ENCODE measurements at regions not wholly inside any gene's neighbourhood (a gene's known extent, or its start where the extent isn't known, plus 50 kb on each side); places are given as distances from the start of the nearest gene placed in this dataset.

GRCh38 chr9:29659736-29660135 lies 2086.5 kb upstream of the C9orf72 start:
- no peak for DNase-seq

- DNase-seq, result no peak
Measured at GRCh38 chr9:29668732-29669131, 2095.5 kb upstream of the C9orf72 start.

GRCh38 chr9:29669613-29670012 lies 2096.3 kb upstream of the C9orf72 start:
- DNase-seq, result no peak

- DNase-seq, result no peak
Measured at GRCh38 chr9:29685531-29685930, 2112.2 kb upstream of the C9orf72 start.

- DNase-seq, result no peak
Measured at GRCh38 chr9:29691145-29691544, 2117.9 kb upstream of the C9orf72 start.

GRCh38 chr9:29691758-29692407 lies 2118.6 kb upstream of the C9orf72 start:
- DNase-seq, result no peak

GRCh38 chr9:29697011-29697410 lies 2123.7 kb upstream of the C9orf72 start:
- DNase-seq, result no peak

GRCh38 chr9:29701559-29701958 lies 2128.3 kb upstream of the C9orf72 start:
- no peak for DNase-seq

- DNase-seq, result no peak
Measured at GRCh38 chr9:29701971-29702370, 2128.7 kb upstream of the C9orf72 start.

GRCh38 chr9:29714860-29715259 lies 2141.6 kb upstream of the C9orf72 start:
- DNase-seq, result no peak

- DNase-seq, result no peak
Measured at GRCh38 chr9:29717631-29718030, 2144.3 kb upstream of the C9orf72 start.

GRCh38 chr9:29730163-29730562 lies 2156.9 kb upstream of the C9orf72 start:
- no peak for DNase-seq

- DNase-seq, result no peak
Measured at GRCh38 chr9:29740518-29740917, 2167.2 kb upstream of the C9orf72 start.

- no peak for DNase-seq
Measured at GRCh38 chr9:29741169-29741568, 2167.9 kb upstream of the C9orf72 start.

GRCh38 chr9:29750062-29750461 lies 2176.8 kb upstream of the C9orf72 start:
- no peak for DNase-seq

GRCh38 chr9:29751226-29751625 lies 2177.9 kb upstream of the C9orf72 start:
- DNase-seq, result no peak

GRCh38 chr9:29753638-29754037 lies 2180.4 kb upstream of the C9orf72 start:
- no peak for DNase-seq

GRCh38 chr9:29769019-29769418 lies 2195.7 kb upstream of the C9orf72 start:
- no peak for DNase-seq

- no peak for DNase-seq
Measured at GRCh38 chr9:29773676-29774075, 2200.4 kb upstream of the C9orf72 start.

- no peak for DNase-seq
Measured at GRCh38 chr9:29775491-29775890, 2202.2 kb upstream of the C9orf72 start.

GRCh38 chr9:29778281-29778849 lies 2205.1 kb upstream of the C9orf72 start:
- DNase-seq, result no peak

GRCh38 chr9:29793970-29794369 lies 2220.7 kb upstream of the C9orf72 start:
- no peak for DNase-seq

GRCh38 chr9:29796291-29796952 lies 2223.1 kb upstream of the C9orf72 start:
- DNase-seq, result no peak

GRCh38 chr9:29798599-29798998 lies 2225.3 kb upstream of the C9orf72 start:
- DNase-seq, result no peak

- DNase-seq, result no peak
Measured at GRCh38 chr9:29799227-29799626, 2225.9 kb upstream of the C9orf72 start.
